GM12878 (cell line): ENCODE measurements at regions not wholly inside any gene's neighbourhood (a gene's known extent, or its start where the extent isn't known, plus 50 kb on each side); places are given as distances from the start of the nearest gene placed in this dataset.
"Not testable (repeated sequence)": the region's sequence is repeated elsewhere in the genome, so short reads cannot be mapped to it uniquely, and the experiment has no call there.

Experiments used
- ATAC-seq: fragments of 200-7000 bp; cut with Tn5 transposase; 3 replicates; pipeline ENCODE4 v1.9.1; 2020; ENCODE audit warnings: mild to moderate bottlenecking, moderate library complexity
- BruUV-seq: library from RNA; stranded (reverse); fragments of 400-500 nt; replicated peaks from 2 replicates; lab custom pipeline; 2021; lab: Mats Ljungman, UMichigan
- CTCF ChIA-PET: fragments of 300-600 bp; sonication (Branson Sonifier 250); formaldehyde crosslinking; extraction: SDS; loops from one replicate; lab custom pipeline; 2021; ENCODE audit warnings: inconsistent platforms; lab: Yijun Ruan, JAX
- POLR2A ChIA-PET: fragments of 350-600 bp; formaldehyde crosslinking; extraction: SDS; loops from one replicate; lab custom pipeline; 2021; ENCODE audit warnings: inconsistent platforms; lab: Charles Lee
- RAD21 ChIA-PET: fragments of 300-600 bp; sonication (Branson Sonifier 250); formaldehyde crosslinking; loops from one replicate; lab custom pipeline; 2023; ENCODE audit warnings: antibody characterized with exemption; ENCODE audit not compliant: unreplicated experiment; lab: Charles Lee
- SMC1A ChIA-PET: fragments of 300-600 bp; sonication (Branson Sonifier 250); formaldehyde crosslinking; loops from one replicate; lab custom pipeline; 2023; ENCODE audit not compliant: unreplicated experiment, uncharacterized antibody; lab: Charles Lee
- DNase-seq: peaks from one replicate; pipeline ENCODE4 v3.0.0-alpha.2; 2011; ENCODE audit warnings: low read depth, low spot score
- FAIRE-seq: peaks from 3 replicates; lab custom pipeline; 2011; peaks lifted over from hg19 to GRCh38; lab: Jason Lieb, UNC
- H2AFZ ChIP-seq: 2 replicates; pipeline ENCODE4 v1.6.0; 2011; ENCODE audit warnings: low read depth, low read length, control low read depth; ENCODE audit not compliant: control insufficient read depth
- H3K27ac ChIP-seq: 2 replicates; pipeline ENCODE4 v1.5.1; 2011; ENCODE audit warnings: control low read depth; ENCODE audit not compliant: control insufficient read depth, insufficient read depth
- H3K27me3 ChIP-seq, 2 experiments: replicated peaks in 1 of 2; 2 replicates each; pipeline versions ENCODE4 v1.6.0 to v1.6.1; 2011; ENCODE audit warnings: low read length in 1 of 2; ENCODE audit not compliant: control insufficient read depth in 2 of 2, insufficient read depth in 2 of 2
- H3K36me3 ChIP-seq, 2 experiments: 2 replicates each; pipeline ENCODE4 v1.5.1; 2011; ENCODE audit warnings: low read length in 1 of 2; ENCODE audit not compliant: control insufficient read depth in 2 of 2, insufficient read depth in 2 of 2
- H3K4me1 ChIP-seq: 2 replicates; pipeline ENCODE4 v1.6.1; 2011; ENCODE audit warnings: mild to moderate bottlenecking, low read length, moderate library complexity, mixed read lengths; ENCODE audit not compliant: control insufficient read depth, insufficient read depth
- H3K4me2 ChIP-seq: 2 replicates; pipeline ENCODE4 v1.6.0; 2011; ENCODE audit warnings: control low read depth; ENCODE audit not compliant: control insufficient read depth, insufficient read depth
- H3K4me3 ChIP-seq: fragments of 200-600 bp; sonication (generic); 2 replicates; pipeline ENCODE4 v1.5.1; 2016
- H3K79me2 ChIP-seq: 2 replicates; pipeline ENCODE4 v1.6.0; 2011; ENCODE audit warnings: low read length; ENCODE audit not compliant: control insufficient read depth, insufficient read depth
- H3K9ac ChIP-seq: 2 replicates; pipeline ENCODE4 v1.8.0; 2011; ENCODE audit warnings: low read length, control low read depth, mixed read lengths; ENCODE audit not compliant: control insufficient read depth, insufficient read depth
- H3K9me3 ChIP-seq: replicated peaks from 3 replicates; pipeline ENCODE4 v1.5.1; 2011; ENCODE audit warnings: mild to moderate bottlenecking, low read length; ENCODE audit not compliant: control insufficient read depth, insufficient read depth
- H4K20me1 ChIP-seq: 2 replicates; pipeline ENCODE4 v1.6.0; 2011; ENCODE audit not compliant: control insufficient read depth, insufficient read depth
- NR2C2 ChIP-seq: IDR thresholded peaks from 2 replicates; pipeline ENCODE4 v1.6.1; 2011; ENCODE audit warnings: borderline replicate concordance, low read depth; ENCODE audit not compliant: control insufficient read depth, insufficient read length
- SPI1 ChIP-seq: IDR thresholded peaks from 2 replicates; pipeline ENCODE4 v1.6.1; 2011; ENCODE audit warnings: low read depth, mild to moderate bottlenecking, low read length, moderate library complexity, borderline replicate concordance; ENCODE audit not compliant: insufficient read depth
- WGBS: methylation state at CpG from one replicate; pipeline ENCODE4 v1.1.6; 2016; ENCODE audit warnings: low lambda C conversion rate; ENCODE audit not compliant: insufficient replicate concordance, insufficient coverage; ENCODE audit errors: missing lambda C conversion rate; 5-methylcytosine and 5-hydroxymethylcytosine counted together
- in situ Hi-C: fragments of 300-500 bp; cut with MboI; formaldehyde crosslinking; loops from 9 replicates; pipeline ENCODE4 v1.14.3; 2018; ENCODE audit warnings: mixed read lengths
- intact Hi-C: fragments of 100-400 bp; cut with micrococcal nuclease; formaldehyde crosslinking; loops from one replicate; pipeline ENCODE4 v1.14.2; 2022; ENCODE audit not compliant: unreplicated experiment
- TF ChIP-seq, protein P1 (sequence below): fragments of 450-650 bp; IDR thresholded peaks from 2 replicates; pipeline ENCODE4 v1.6.1; 2018; ENCODE audit warnings: borderline replicate concordance, mild to moderate bottlenecking; ENCODE audit not compliant: partially characterized antibody

DNA sequence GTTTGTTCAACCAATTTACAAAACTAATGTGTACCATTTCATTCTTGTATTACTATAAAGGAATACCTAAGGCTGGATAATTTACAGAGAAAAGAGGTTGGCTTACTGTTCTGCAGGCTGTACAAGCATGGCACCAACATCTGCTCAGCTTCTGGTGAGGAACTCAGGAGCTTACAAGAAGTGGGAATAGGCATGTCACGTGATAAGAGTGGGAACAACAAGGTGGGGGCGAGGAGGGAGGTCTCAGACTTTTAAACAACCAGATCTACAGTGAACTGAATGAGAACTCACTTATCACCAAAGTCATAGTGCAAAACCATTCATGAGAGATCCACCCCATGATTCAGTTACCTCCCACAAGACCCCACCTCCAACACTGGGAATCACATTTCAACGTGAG, 1178.0 kb downstream of the REEP3 start (continued):
- TF ChIP-seq, protein P1, sequence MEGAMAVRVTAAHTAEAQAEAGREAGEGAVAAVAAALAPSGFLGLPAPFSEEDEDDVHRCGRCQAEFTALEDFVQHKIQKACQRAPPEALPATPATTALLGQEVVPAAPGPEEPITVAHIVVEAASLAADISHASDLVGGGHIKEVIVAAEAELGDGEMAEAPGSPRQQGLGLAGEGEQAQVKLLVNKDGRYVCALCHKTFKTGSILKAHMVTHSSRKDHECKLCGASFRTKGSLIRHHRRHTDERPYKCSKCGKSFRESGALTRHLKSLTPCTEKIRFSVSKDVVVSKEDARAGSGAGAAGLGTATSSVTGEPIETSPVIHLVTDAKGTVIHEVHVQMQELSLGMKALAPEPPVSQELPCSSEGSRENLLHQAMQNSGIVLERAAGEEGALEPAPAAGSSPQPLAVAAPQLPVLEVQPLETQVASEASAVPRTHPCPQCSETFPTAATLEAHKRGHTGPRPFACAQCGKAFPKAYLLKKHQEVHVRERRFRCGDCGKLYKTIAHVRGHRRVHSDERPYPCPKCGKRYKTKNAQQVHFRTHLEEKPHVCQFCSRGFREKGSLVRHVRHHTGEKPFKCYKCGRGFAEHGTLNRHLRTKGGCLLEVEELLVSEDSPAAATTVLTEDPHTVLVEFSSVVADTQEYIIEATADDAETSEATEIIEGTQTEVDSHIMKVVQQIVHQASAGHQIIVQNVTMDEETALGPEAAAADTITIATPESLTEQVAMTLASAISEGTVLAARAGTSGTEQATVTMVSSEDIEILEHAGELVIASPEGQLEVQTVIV = no peak
- TF ChIP-seq NR2C2 (no peak), SPI1 (no peak)

DNA sequence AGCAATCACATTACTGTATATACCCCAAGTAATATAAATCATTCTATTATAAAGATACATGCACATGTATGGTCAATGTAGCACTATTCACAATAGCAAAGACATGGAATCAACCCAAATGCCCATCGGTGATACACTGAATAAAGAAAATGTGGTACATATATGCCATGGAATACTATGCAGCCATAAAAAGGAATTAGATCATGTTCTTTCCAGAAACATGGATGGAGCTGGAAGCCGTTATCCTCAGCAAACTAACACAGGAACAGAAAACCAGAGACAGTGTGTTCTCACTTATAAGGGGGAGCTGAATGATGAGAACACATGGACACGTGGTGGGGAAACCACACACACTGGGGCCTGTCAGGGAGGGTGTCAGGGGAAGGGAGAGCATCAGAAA, 1180.9 kb downstream of the REEP3 start:
- H3K4me2 ChIP-seq, H3K9ac ChIP-seq, H3K79me2 ChIP-seq, intact Hi-C loops, H4K20me1 ChIP-seq, H2AFZ ChIP-seq, FAIRE-seq, CTCF ChIA-PET, H3K27me3 ChIP-seq, RAD21 ChIA-PET, BruUV-seq, H3K9me3 ChIP-seq, SMC1A ChIA-PET, POLR2A ChIA-PET, H3K36me3 ChIP-seq, DNase-seq, H3K27ac ChIP-seq, H3K4me3 ChIP-seq, in situ Hi-C loops, ATAC-seq, H3K4me1 ChIP-seq: not testable (repeated sequence)
- 0% methylated on average over 3 of the region's 3 CpGs for WGBS
